SJSA1 (cell line): ENCODE measurements at regions not wholly inside any gene's neighbourhood (a gene's known extent, or its start where the extent isn't known, plus 50 kb on each side); places are given as distances from the start of the nearest gene placed in this dataset.
"Not testable (repeated sequence)": the region's sequence is repeated elsewhere in the genome, so short reads cannot be mapped to it uniquely, and the experiment has no call there.

ENCODE experiments used
- DNase-seq, 2 experiments: peaks; one replicate each; pipeline ENCODE4 v3.0.0-alpha.2; 2015 to 2020; ENCODE audit warnings: low spot score in 2 of 2, low read depth in 1 of 2
- H3K27ac ChIP-seq: fragments of 250-450 bp; sonication (Bioruptor Pico); 2 replicates; pipeline ENCODE4 v1.5.1; 2020; ENCODE audit warnings: mild to moderate bottlenecking, moderate library complexity
- H3K27me3 ChIP-seq: fragments of 250-450 bp; sonication (Bioruptor Pico); replicated peaks from 2 replicates; pipeline ENCODE4 v1.5.1; 2020; ENCODE audit warnings: mild to moderate bottlenecking, moderate library complexity
- H3K36me3 ChIP-seq: fragments of 250-450 bp; sonication (Bioruptor Pico); 2 replicates; pipeline ENCODE4 v1.5.1; 2020; ENCODE audit warnings: mild to moderate bottlenecking
- H3K4me1 ChIP-seq: fragments of 250-450 bp; sonication (Bioruptor Pico); replicated peaks from 2 replicates; pipeline ENCODE4 v1.6.1; 2021; ENCODE audit warnings: mild to moderate bottlenecking
- H3K4me3 ChIP-seq: fragments of 250-450 bp; sonication (Bioruptor Pico); 2 replicates; pipeline ENCODE4 v1.5.1; 2020; ENCODE audit warnings: mild to moderate bottlenecking
- H3K9me3 ChIP-seq: fragments of 250-450 bp; sonication (Bioruptor Pico); replicated peaks from 2 replicates; pipeline ENCODE4 v1.5.1; 2020; ENCODE audit warnings: mild to moderate bottlenecking

GRCh38 chr2:238513346-238513745, 86.6 kb downstream of the ASB1 start:
- Histone ChIP-seq H3K4me1 (no peaks in the 10 kb centered on the region), H3K27ac (no peak overlapping the region), H3K27me3 (no peaks in the 10 kb centered on the region), H3K9me3 (peaks cover 9% of the 10 kb centered on the region; the same call in 1 of the 2 replicates), H3K4me3 (no peak overlapping the region), H3K36me3 (no peaks in the 10 kb centered on the region)
- peak in 1 of 2 experiments; percentile 27 for DNase-seq

DNA sequence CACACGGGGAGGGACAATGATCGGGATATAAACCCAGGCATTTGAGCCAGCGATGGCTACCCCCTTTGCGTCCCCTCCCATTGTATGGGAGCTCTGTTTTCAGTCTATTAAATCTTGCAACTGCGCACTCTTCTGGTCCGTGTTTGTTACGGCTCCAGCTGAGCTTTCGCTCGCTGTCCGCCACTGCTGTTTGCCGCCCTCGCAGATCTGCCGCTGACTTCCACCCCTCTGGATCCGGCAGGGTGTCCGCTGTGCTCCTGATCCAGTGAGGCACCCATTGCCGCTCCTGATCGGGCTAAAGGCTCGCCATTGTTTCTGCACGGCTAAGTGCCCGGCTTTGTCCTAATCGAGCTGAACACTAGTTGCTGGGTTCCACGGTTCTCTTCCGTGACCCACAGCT, 87.3 kb downstream of the ASB1 start:
- not testable (repeated sequence) for H3K4me3 ChIP-seq, H3K36me3 ChIP-seq, H3K27ac ChIP-seq, DNase-seq, H3K4me1 ChIP-seq, H3K9me3 ChIP-seq, H3K27me3 ChIP-seq

- Histone ChIP-seq H3K4me3 (no peak overlapping the region), H3K36me3 (no peaks in the 10 kb centered on the region), H3K27me3 (no peaks in the 10 kb centered on the region), H3K27ac (no peak overlapping the region), H3K4me1 (no peaks in the 10 kb centered on the region), H3K9me3 (peaks cover 9% of the 10 kb centered on the region; the same call in 1 of the 2 replicates)
- DNase-seq, result no peak
These were observed 88.7 kb downstream of the ASB1 start for GRCh38 chr2:238515377-238515776.

DNA sequence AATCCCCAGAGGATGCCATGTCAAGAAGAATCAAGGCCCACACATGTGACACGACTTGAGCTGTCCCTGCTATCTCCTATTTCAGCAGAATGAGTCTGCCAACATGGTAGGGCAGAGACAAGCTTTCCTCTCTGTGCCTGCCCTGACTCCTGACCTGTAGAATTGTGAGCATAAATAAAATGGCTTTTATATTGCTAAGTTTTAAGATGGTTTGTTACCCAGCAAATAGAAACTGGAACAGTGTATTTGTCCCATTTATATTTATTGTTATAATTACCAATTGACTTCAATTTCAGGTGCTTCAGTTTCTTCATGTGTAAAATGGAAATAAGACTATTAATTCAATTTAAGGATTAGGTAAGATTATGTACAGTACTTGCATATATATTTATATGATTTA, 90.5 kb downstream of the ASB1 start:
- no peaks in the 10 kb centered on the region for H3K4me1 ChIP-seq
- no peak overlapping the region for H3K4me3 ChIP-seq
- peaks cover 9% of the 10 kb centered on the region; the same call in 1 of the 2 replicates for H3K9me3 ChIP-seq
- no peak for DNase-seq
- no peak overlapping the region for H3K27ac ChIP-seq
- H3K36me3 ChIP-seq, result no peaks in the 10 kb centered on the region
- no peaks in the 10 kb centered on the region for H3K27me3 ChIP-seq

DNA sequence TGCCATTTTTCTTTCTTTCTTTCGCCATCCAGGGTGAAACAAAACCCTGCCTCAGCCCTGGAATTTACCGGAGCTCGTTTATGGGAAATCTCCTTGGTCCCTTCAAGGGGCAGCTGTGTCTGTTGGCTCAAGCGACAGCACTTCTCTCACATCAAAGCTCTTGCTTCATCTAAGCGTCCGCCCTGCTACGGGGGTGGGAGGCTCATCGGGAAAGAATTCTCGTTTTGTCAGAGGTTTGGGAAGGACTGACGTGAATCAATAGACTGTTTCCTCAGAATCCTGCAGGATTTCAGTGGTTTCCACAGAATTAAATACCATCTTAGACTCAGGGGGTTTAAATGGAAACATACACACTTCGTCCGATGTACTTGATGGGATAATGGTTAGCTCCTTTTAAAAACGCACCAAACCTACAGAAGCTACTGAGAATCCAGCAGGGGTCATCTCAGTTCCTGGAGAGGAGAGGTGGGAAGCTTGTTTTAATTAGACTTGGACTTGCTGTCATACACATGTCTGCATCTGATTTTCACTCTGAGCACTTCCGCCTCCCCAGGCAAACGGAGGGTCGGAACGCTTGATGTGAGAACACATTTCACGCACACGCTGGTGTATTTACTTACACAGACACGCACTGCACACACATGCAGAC, 91.6 kb downstream of the ASB1 start:
- Histone ChIP-seq H3K27ac (no peak overlapping the region), H3K4me3 (no peak overlapping the region), H3K9me3 (peaks cover 9% of the 10 kb centered on the region; the same call in 1 of the 2 replicates), H3K27me3 (no peaks in the 10 kb centered on the region), H3K4me1 (no peaks in the 10 kb centered on the region), H3K36me3 (no peaks in the 10 kb centered on the region)
- DNase-seq, result no peak

GRCh38 chr2:238518821-238519186, 92.1 kb downstream of the ASB1 start:
- Histone ChIP-seq H3K4me1 (no peaks in the 10 kb centered on the region), H3K36me3 (no peaks in the 10 kb centered on the region), H3K9me3 (peaks cover 9% of the 10 kb centered on the region; the same call in 1 of the 2 replicates), H3K27me3 (no peaks in the 10 kb centered on the region), H3K27ac (no peak overlapping the region), H3K4me3 (no peak overlapping the region)
- DNase-seq, result no peak

GRCh38 chr2:238520359-238520886, 93.7 kb downstream of the ASB1 start:
- Histone ChIP-seq H3K4me3 (no peak overlapping the region), H3K9me3 (peaks cover 9% of the 10 kb centered on the region; the same call in 1 of the 2 replicates), H3K27me3 (no peaks in the 10 kb centered on the region), H3K27ac (no peak overlapping the region), H3K4me1 (no peaks in the 10 kb centered on the region), H3K36me3 (no peaks in the 10 kb centered on the region)
- no peak for DNase-seq

GRCh38 chr2:238521002-238521401, 94.3 kb downstream of the ASB1 start:
- H3K4me3 ChIP-seq, result no peak overlapping the region

DNA sequence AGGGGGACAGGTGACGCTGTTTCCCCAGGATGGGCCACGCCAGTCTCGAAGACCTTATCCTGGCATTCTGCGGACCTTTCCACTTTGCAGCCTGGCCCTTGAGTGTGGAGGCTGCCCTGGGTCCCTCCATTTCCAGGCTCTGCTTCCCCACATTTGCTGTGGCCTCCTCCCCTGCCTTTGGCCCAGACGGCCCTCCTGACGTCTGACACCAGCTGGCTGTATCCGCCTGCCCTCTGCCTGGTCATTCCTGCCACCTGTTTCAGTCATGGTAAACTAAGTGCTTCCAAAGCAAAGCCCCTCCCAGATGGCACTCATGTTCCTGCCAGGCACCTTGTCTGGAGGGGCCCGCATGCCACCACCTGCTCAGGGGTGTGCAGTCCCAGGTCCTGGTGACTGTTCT, 95.1 kb downstream of the ASB1 start:
- no peak for DNase-seq
- Histone ChIP-seq H3K27me3 (no peaks in the 10 kb centered on the region), H3K36me3 (no peaks in the 10 kb centered on the region), H3K4me1 (no peaks in the 10 kb centered on the region), H3K27ac (no peak overlapping the region), H3K9me3 (peaks cover 4% of the 10 kb centered on the region; the same call in 1 of the 2 replicates), H3K4me3 (no peak overlapping the region)

More at GRCh38 chr2:238521002-238521401, 94.3 kb downstream of the ASB1 start:
- DNase-seq, result no peak
- no peaks in the 10 kb centered on the region for H3K4me1 ChIP-seq
- no peak overlapping the region for H3K27ac ChIP-seq
- H3K27me3 ChIP-seq, result no peaks in the 10 kb centered on the region
- peaks cover 9% of the 10 kb centered on the region; the same call in 1 of the 2 replicates for H3K9me3 ChIP-seq
- H3K36me3 ChIP-seq, result no peaks in the 10 kb centered on the region

GRCh38 chr2:238523158-238524110, 96.7 kb downstream of the ASB1 start:
- Histone ChIP-seq H3K36me3 (no peaks in the 10 kb centered on the region), H3K9me3 (no peaks in the 10 kb centered on the region; the same call in 1 of the 2 replicates), H3K4me1 (no peaks in the 10 kb centered on the region), H3K4me3 (no peak overlapping the region), H3K27ac (no peak overlapping the region), H3K27me3 (no peaks in the 10 kb centered on the region)
- no peak for DNase-seq

GRCh38 chr2:238524426-238524983, 97.8 kb downstream of the ASB1 start:
- Histone ChIP-seq H3K4me1 (0 out of 2 replicates have a peak, but pooled peaks cover 2% of the 10 kb centered on the region), H3K4me3 (no peak overlapping the region), H3K27me3 (no peaks in the 10 kb centered on the region), H3K9me3 (no peaks in the 10 kb centered on the region; the same call in 1 of the 2 replicates), H3K27ac (no peak overlapping the region), H3K36me3 (no peaks in the 10 kb centered on the region)
- no peak for DNase-seq

- DNase-seq, result no peak
- no peak overlapping the region for H3K27ac ChIP-seq
These were observed 99.3 kb downstream of the ASB1 start for GRCh38 chr2:238525990-238526389.

GRCh38 chr2:238527565-238527964, 100.8 kb downstream of the ASB1 start:
- Histone ChIP-seq H3K27ac (no peak overlapping the region), H3K4me3 (no peak overlapping the region), H3K36me3 (no peaks in the 10 kb centered on the region), H3K4me1 (0 out of 2 replicates have a peak, but pooled peaks cover 3% of the 10 kb centered on the region), H3K9me3 (peaks cover 7% of the 10 kb centered on the region), H3K27me3 (no peaks in the 10 kb centered on the region)
- DNase-seq, result no peak

More at GRCh38 chr2:238525990-238526389, 99.3 kb downstream of the ASB1 start:
- Histone ChIP-seq H3K4me3 (no peak overlapping the region), H3K9me3 (0 out of 2 replicates have a peak, but pooled peaks cover under 1% of the 10 kb centered on the region), H3K36me3 (no peaks in the 10 kb centered on the region), H3K27me3 (no peaks in the 10 kb centered on the region), H3K4me1 (0 out of 2 replicates have a peak, but pooled peaks cover 3% of the 10 kb centered on the region)
